GM12874 (cell line): ENCODE measurements at regions not wholly inside any gene's neighbourhood (a gene's known extent, or its start where the extent isn't known, plus 50 kb on each side); places are given as distances from the start of the nearest gene placed in this dataset.

ENCODE experiments used
- TF ChIP-seq, protein P1 (sequence below): IDR thresholded peaks from 2 replicates; pipeline ENCODE4 v1.5.1; 2011; ENCODE audit warnings: low read depth, mild to moderate bottlenecking, control low read depth, low read length, moderate library complexity; ENCODE audit not compliant: insufficient read depth

DNA sequence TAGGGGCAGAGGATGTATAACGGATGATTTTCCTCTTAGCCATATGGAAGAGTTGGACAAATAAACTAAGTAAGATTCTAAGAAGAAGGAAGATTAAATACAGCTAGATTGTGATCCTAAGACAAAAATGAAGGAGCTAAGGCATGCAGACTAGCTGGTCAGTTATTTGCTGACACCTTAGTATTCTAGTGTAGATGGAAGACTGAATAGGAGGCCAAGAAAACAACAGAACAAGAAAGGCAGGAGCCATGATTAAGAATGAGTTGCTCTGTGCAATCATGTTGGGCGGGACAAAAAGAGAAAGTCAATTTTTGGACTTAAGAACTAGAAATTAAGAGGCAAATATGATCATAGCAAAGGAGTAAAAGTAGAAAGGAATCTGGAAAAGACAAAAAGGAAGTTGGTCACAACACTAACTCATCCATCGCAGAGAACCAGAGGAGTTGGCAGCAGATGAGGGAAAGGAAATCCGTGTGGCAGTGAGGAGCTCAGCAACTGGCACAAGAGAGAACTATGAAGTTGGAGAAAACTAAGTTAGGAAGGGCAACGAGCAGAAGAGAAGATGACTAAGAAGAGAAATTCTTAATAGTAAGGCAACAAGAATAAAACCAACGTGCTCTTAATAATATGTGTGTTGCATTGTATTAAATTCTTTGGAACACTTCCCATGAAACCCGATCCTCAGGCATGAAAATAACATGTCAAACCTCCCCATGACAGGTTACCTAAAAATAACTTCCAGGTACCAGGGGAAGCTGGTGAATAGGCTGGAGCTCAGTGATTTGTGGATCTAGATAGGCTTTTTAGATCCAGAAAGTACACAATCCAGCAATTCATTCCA, 234.4 kb downstream of the LTN1 start:
- TF ChIP-seq, protein P1, sequence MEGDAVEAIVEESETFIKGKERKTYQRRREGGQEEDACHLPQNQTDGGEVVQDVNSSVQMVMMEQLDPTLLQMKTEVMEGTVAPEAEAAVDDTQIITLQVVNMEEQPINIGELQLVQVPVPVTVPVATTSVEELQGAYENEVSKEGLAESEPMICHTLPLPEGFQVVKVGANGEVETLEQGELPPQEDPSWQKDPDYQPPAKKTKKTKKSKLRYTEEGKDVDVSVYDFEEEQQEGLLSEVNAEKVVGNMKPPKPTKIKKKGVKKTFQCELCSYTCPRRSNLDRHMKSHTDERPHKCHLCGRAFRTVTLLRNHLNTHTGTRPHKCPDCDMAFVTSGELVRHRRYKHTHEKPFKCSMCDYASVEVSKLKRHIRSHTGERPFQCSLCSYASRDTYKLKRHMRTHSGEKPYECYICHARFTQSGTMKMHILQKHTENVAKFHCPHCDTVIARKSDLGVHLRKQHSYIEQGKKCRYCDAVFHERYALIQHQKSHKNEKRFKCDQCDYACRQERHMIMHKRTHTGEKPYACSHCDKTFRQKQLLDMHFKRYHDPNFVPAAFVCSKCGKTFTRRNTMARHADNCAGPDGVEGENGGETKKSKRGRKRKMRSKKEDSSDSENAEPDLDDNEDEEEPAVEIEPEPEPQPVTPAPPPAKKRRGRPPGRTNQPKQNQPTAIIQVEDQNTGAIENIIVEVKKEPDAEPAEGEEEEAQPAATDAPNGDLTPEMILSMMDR: no peak

DNA sequence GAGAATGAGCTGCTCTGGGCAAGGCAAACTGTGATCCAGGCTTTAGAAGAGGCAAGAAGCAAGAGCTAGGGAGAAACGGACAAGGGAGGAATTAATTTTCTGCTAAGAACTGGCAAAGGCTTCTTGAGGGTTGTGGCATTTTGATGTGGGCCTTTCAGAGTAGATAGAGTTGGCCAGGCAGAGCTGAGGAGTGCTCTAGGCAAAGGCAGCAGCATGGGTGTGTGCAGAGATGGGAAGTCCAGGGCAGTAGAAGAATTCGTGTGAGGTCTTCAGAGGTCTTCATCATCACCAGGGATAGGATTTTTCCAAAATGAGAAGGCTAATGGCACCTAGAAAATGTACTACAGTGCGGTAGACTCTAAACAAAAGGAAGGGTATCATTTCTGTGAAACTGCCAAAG, 237.8 kb downstream of the LTN1 start:
- TF ChIP-seq, protein P1: no peak

DNA sequence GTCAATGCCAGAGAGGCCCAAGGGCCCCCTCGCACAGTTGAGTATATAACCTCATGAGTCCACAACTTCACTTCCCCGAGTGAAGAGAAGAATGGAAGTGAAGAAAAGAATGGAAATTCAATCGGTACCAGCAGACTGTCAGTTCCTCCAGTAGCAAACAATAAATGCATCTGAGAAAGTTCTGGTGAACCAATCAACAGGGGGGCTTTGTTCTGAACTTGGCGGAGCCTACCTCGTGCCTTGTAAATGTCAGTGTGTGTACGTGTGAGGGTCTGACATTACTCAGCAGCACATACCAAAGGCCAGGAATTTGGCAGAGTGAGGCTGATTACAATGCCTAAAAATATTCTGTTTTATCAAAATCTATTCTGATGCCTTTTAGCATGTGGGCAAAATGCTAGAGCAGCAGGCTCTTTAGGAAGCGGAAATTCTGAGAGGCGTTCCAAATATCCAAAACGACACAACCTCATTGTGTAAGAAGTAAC, 238.5 kb downstream of the LTN1 start:
- TF ChIP-seq, protein P1: no peak

DNA sequence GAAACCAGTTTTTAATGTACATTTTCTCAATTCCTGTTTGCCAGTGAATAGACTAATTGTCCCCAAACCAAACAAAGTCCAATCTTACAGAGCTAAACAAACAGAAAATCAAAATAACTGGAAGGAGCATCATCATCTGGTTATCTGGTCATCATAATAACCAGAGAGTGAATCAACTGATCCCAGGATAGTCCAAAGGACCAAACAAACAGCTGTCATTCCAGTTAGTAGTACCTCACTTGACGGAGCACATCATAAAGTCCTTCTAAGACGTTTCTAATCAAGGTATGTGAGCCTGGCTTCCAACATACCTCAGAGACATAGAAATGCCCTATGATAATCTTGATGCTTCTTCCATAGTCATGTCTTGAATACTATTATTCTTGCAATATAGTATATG, 240.5 kb downstream of the LTN1 start:
- TF ChIP-seq, protein P1: no peak

DNA sequence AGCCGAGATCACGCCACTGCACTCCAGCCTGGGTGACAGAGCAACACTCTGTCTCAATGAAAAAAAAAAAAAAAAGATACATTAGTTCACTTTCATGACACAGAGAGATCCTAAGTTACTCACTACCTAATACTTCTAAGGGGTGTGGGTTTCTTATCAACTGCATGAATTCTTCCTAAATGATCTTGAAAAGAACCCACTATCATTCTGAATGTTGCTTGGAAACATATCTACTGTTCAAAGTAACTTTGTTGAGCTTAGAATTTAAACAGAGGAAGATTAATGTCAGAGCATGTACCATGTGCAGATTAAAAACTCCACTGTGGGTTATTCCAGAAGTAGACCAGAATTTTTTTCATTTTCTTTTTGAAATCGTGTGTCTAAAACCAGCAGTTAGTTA, 241.5 kb downstream of the LTN1 start:
- TF ChIP-seq, protein P1: no peak

DNA sequence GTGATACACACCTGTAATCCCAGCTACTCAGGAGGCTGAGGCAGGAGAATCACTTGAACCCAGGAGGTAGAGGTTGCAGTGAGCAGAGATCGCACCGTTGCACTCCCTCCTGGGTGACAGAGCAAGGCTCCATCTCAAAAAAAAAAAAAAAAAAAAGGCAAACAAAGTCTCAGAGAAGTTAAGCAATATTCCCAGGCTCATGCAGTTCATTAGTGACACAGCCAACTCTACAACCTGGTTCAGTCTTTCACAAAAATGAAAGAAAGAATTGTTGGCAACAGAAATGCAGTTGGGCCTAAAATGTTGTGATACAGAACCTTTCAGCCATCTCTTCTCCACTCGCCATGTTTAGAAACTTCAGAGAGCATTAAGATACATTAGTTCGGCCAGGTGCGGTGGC, 242.1 kb downstream of the LTN1 start:
- TF ChIP-seq, protein P1: no peak

DNA sequence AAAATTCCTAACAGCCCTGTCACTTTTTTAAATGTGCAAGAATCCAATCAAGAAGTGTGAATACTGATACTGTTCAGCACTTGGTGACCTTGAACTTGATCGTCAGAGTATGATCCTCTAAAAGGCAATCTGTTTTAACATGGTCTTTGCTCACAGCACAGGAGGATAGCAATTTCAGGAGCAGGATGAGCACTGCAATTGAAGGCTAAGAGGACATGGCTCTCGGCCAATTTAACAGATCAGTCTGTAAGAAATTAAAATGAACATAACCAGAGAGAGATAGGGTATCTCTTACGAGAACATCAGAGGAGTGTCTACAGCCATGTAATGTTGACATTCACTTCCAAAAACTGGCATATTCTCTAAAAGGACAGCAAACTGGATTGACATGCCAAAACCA, 243.1 kb downstream of the LTN1 start:
- TF ChIP-seq, protein P1: no peak
